Caco-2 (cell line): ENCODE measurements at regions not wholly inside any gene's neighbourhood (a gene's known extent, or its start where the extent isn't known, plus 50 kb on each side); places are given as distances from the start of the nearest gene placed in this dataset.

Experiments
- BruUV-seq: library from RNA; stranded (reverse); fragments of 400-500 nt; replicated peaks from 2 replicates; lab custom pipeline; 2021; lab: Mats Ljungman, UMichigan
- CTCF ChIA-PET: fragments of 300-600 bp; sonication (Branson Sonifier 250); formaldehyde crosslinking; loops from one replicate; lab custom pipeline; 2022; ENCODE audit warnings: antibody characterized with exemption; lab: Charles Lee
- POLR2A ChIA-PET: fragments of 300-600 bp; sonication (Branson Sonifier 250); formaldehyde crosslinking; loops from one replicate; lab custom pipeline; 2022; ENCODE audit warnings: antibody characterized with exemption; lab: Charles Lee
- DNase-seq, 2 experiments: peaks; one replicate each; pipeline versions ENCODE4 v3.0.0 to v3.0.0-alpha.2; 2020 to 2022
- H3K27me3 ChIP-seq: replicated peaks from 2 replicates; pipeline ENCODE4 v1.6.0; 2011; ENCODE audit warnings: low read length; ENCODE audit not compliant: control insufficient read depth, insufficient read depth
- H3K36me3 ChIP-seq: 2 replicates; pipeline ENCODE4 v1.5.1; 2011; ENCODE audit warnings: low read length; ENCODE audit not compliant: control insufficient read depth, insufficient read depth
- H3K4me1 ChIP-seq: fragments of 250-450 bp; sonication (Bioruptor Pico); 2 replicates; pipeline ENCODE4 v1.5.1; 2020; ENCODE audit warnings: mild to moderate bottlenecking
- H3K4me3 ChIP-seq: 2 replicates; pipeline ENCODE4 v1.5.1; 2011; ENCODE audit warnings: low read depth, mild to moderate bottlenecking, control low read depth, low read length
- H3K9me3 ChIP-seq: fragments of 250-450 bp; sonication (Bioruptor Pico); 2 replicates; pipeline ENCODE4 v1.5.1; 2020; ENCODE audit warnings: mild to moderate bottlenecking, moderate library complexity
- H3K27ac Mint-ChIP-seq: one replicate; pipeline ENCODE4 v1.8.0; 2022; ENCODE audit warnings: mixed read lengths; ENCODE audit not compliant: unreplicated experiment
- H3K27me3 Mint-ChIP-seq: one replicate; pipeline ENCODE4 v1.8.0; 2022; ENCODE audit warnings: mixed read lengths; ENCODE audit not compliant: insufficient read depth, unreplicated experiment
- H3K36me3 Mint-ChIP-seq: one replicate; pipeline ENCODE4 v1.8.0; 2022; ENCODE audit warnings: mild to moderate bottlenecking, mixed read lengths; ENCODE audit not compliant: insufficient read depth, unreplicated experiment
- H3K4me1 Mint-ChIP-seq: one replicate; pipeline ENCODE4 v1.8.0; 2022; ENCODE audit warnings: low read depth, mixed read lengths; ENCODE audit not compliant: unreplicated experiment
- H3K4me3 Mint-ChIP-seq: one replicate; pipeline ENCODE4 v1.8.0; 2022; ENCODE audit warnings: mild to moderate bottlenecking, moderate library complexity, mixed read lengths; ENCODE audit not compliant: unreplicated experiment
- H3K9me3 Mint-ChIP-seq: one replicate; pipeline ENCODE4 v1.8.0; 2022; ENCODE audit warnings: mixed read lengths; ENCODE audit not compliant: unreplicated experiment
- intact Hi-C: fragments of 100-400 bp; cut with micrococcal nuclease; formaldehyde crosslinking; loops from one replicate; pipeline ENCODE4 v1.10.0; 2022; ENCODE audit not compliant: unreplicated experiment
- TF ChIP-seq, protein P1 (sequence below), 2 experiments: fragments of 200-600 bp in 1 of 2; IDR thresholded peaks; 1 replicate in 1 of 2; 2 replicates in 1 of 2; pipeline versions ENCODE4 v1.5.1 to v1.8.0; 2011 to 2022; ENCODE audit warnings: antibody characterized with exemption in 1 of 2, control low read depth in 1 of 2, inconsistent platforms in 1 of 2, low read depth in 1 of 2, low read length in 1 of 2, mild to moderate bottlenecking in 1 of 2, moderate library complexity in 1 of 2; ENCODE audit not compliant: insufficient read depth in 1 of 2, severe bottlenecking in 1 of 2, unreplicated experiment in 1 of 2

DNA sequence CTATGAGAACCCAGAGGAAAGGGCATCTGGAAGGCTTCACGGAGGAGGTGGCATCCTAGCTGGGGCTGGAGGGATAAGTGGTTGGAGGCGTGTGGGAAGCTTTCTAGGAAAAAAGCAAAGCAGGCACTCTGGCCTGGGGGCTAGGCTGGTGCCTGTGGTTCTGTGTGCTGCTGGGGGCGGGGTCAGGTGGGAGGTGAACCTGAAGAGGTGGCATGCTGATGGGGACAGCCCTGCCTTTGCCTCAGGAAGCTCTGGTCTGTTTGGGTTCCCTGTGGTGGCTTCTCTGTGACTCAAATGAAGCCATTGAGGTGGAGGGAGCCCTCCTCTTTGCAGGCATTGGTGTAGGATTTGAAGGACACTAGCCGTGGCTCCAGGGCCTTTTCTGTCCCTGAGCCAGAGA, 221.6 kb upstream of the POU3F1 start:
- H3K4me1 ChIP-seq = peaks cover 5% of the 10 kb centered on the region; the same call in 1 of the 2 replicates
- Mint-ChIP-seq H3K4me3 (no peak overlapping the region), H3K27me3 (no peaks in the 10 kb centered on the region), H3K27ac (no peak overlapping the region), H3K4me1 (peaks cover 12% of the 10 kb centered on the region), H3K36me3 (no peaks in the 10 kb centered on the region), H3K9me3 (no peaks in the 10 kb centered on the region)
- TF ChIP-seq, protein P1, sequence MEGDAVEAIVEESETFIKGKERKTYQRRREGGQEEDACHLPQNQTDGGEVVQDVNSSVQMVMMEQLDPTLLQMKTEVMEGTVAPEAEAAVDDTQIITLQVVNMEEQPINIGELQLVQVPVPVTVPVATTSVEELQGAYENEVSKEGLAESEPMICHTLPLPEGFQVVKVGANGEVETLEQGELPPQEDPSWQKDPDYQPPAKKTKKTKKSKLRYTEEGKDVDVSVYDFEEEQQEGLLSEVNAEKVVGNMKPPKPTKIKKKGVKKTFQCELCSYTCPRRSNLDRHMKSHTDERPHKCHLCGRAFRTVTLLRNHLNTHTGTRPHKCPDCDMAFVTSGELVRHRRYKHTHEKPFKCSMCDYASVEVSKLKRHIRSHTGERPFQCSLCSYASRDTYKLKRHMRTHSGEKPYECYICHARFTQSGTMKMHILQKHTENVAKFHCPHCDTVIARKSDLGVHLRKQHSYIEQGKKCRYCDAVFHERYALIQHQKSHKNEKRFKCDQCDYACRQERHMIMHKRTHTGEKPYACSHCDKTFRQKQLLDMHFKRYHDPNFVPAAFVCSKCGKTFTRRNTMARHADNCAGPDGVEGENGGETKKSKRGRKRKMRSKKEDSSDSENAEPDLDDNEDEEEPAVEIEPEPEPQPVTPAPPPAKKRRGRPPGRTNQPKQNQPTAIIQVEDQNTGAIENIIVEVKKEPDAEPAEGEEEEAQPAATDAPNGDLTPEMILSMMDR (IDR thresholded peaks at IDR 0.05; ENCODE audit: insufficient read depth in 1 of 2, low read depth in 1 of 2, low read length in 1 of 2, severe bottlenecking in 1 of 2, unreplicated experiment in 1 of 2) = no peak
- no peaks in the 10 kb centered on the region for H3K9me3 ChIP-seq
- DNase-seq = no peak
- no peaks in the 10 kb centered on the region for H3K27me3 ChIP-seq
- no peak overlapping the region for H3K4me3 ChIP-seq
- no TSS peak for BruUV-seq
- POLR2A ChIA-PET = no interaction called here
- H3K36me3 ChIP-seq = no peaks in the 10 kb centered on the region
- intact Hi-C loops = no loop called here
- CTCF ChIA-PET = no interaction called here

DNA sequence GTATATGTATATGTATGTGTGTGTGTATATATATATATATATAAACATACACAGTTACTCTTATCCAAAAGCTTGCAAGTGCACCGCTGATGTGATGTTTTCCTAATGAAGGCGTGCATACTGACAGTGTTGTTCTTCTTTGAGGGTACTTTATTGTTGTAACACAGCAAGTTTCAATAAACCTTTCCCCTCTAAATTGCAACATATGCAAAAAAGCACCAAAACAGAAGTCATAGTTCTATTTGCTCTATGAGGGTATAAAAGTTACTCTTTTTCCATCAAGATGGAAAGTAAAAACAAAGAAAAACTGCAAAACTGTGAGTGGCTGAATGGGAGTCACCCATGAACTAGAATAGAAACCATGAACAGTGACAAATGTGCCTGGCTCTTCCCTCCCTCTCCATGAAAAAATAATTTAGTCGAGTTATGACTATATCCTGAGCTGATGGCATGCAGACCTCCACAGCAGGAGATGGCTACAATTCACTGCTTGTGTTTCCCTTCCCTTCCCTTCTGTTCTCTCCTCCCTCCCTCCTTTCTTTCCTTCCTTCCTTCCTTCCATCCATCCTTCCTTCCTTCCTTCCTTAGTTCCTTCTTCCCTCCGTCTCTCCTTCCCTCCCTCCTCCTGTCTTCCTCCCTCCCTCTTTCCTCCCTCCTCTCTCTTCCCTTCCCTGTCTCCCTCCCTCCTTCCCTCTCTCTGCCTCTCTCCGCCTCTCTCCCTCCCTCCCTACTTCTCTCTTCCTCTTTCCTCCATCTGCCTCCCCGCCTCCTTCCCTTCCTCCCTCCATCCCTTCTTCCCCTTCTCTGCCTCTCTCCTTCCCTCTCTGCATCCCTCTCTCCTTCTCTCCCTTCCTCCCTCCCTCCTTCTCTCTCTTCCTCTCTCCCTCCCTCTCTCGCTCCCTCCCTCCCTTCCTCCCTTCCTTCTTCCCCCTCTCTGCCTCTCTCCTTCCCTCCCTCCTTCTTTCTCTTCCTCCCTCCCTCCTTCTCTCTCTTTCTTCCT, 220.7 kb upstream of the POU3F1 start:
- no TSS peak for BruUV-seq
- intact Hi-C loops = no loop called here
- Mint-ChIP-seq H3K27me3 (no peaks in the 10 kb centered on the region), H3K4me1 (peaks cover 12% of the 10 kb centered on the region), H3K36me3 (no peaks in the 10 kb centered on the region), H3K4me3 (no peak overlapping the region), H3K27ac (no peak overlapping the region), H3K9me3 (no peaks in the 10 kb centered on the region)
- no peaks in the 10 kb centered on the region for H3K27me3 ChIP-seq
- TF ChIP-seq, protein P1 (IDR thresholded peaks at IDR 0.05; ENCODE audit: insufficient read depth in 1 of 2, low read depth in 1 of 2, low read length in 1 of 2, severe bottlenecking in 1 of 2, unreplicated experiment in 1 of 2) = no peak
- no peak overlapping the region for H3K4me3 ChIP-seq
- no peaks in the 10 kb centered on the region for H3K9me3 ChIP-seq
- DNase-seq = no peak
- no peaks in the 10 kb centered on the region for H3K36me3 ChIP-seq
- ChIA-PET POLR2A (no interaction called here), CTCF (no interaction called here)
- H3K4me1 ChIP-seq = peaks cover 5% of the 10 kb centered on the region; the same call in 1 of the 2 replicates

DNA sequence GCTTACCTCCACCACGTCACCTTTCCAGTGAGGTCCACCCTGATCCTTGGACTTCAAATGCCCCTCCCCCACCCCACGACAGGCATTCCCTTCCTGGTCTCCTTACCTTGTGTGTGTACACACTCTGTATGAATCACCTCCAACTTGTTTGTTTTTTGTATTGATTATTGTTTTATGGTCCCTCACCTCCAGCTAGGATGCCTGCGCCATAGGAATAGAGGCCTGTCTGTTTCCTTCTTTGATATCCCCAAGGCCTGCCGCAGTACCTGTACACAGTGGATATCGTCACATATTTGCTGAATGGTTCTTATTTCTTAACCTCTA, 219.6 kb upstream of the POU3F1 start:
- Histone ChIP-seq H3K4me3 (no peak overlapping the region), H3K36me3 (no peaks in the 10 kb centered on the region), H3K27me3 (no peaks in the 10 kb centered on the region), H3K9me3 (no peaks in the 10 kb centered on the region), H3K4me1 (peaks cover 5% of the 10 kb centered on the region; the same call in 1 of the 2 replicates)
- peak; percentile 7 to 68 for DNase-seq
- Mint-ChIP-seq H3K9me3 (no peaks in the 10 kb centered on the region), H3K4me3 (no peak overlapping the region), H3K27ac (peak overlapping the region; percentile 70), H3K4me1 (peaks cover 12% of the 10 kb centered on the region), H3K36me3 (no peaks in the 10 kb centered on the region), H3K27me3 (no peaks in the 10 kb centered on the region)
- ChIA-PET CTCF (no interaction called here), POLR2A (no interaction called here)
- BruUV-seq = no TSS peak
- intact Hi-C loops = no loop called here
- TF ChIP-seq, protein P1 (IDR thresholded peaks at IDR 0.05; ENCODE audit: insufficient read depth in 1 of 2, low read depth in 1 of 2, low read length in 1 of 2, severe bottlenecking in 1 of 2, unreplicated experiment in 1 of 2) = no peak
